HG03196 (cell line): ENCODE measurements at regions not wholly inside any gene's neighbourhood (a gene's known extent, or its start where the extent isn't known, plus 50 kb on each side); places are given as distances from the start of the nearest gene placed in this dataset.

Source experiments
- ATAC-seq: cut with Tn5 transposase; IDR thresholded peaks from one replicate; pipeline ENCODE4 v1.9.1; 2021; ENCODE audit not compliant: unreplicated experiment

DNA sequence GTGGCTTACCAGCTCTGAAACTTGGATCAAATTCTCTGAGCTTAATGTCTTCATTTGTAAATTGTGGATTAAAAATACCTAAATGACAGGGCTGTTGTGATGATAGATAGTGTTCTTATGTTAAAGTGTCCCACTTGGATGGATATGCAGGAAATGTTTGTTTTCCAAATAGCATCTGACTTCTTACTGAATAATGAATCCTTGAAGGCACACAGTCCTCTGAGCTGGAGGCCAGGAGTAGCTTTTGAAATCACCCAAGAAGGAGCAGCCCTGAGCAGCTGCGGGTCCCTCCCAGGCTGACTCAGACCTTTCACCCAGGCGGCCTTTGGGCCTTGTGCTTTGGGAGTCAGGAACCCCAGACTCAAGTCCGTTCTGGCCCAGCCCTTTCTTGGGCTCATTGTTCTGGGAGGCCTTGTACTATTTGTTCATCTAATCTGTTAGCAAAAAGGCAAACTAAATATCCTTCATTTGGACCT lies 173.0 kb upstream of the GATA6 start:
- no peak for ATAC-seq

DNA sequence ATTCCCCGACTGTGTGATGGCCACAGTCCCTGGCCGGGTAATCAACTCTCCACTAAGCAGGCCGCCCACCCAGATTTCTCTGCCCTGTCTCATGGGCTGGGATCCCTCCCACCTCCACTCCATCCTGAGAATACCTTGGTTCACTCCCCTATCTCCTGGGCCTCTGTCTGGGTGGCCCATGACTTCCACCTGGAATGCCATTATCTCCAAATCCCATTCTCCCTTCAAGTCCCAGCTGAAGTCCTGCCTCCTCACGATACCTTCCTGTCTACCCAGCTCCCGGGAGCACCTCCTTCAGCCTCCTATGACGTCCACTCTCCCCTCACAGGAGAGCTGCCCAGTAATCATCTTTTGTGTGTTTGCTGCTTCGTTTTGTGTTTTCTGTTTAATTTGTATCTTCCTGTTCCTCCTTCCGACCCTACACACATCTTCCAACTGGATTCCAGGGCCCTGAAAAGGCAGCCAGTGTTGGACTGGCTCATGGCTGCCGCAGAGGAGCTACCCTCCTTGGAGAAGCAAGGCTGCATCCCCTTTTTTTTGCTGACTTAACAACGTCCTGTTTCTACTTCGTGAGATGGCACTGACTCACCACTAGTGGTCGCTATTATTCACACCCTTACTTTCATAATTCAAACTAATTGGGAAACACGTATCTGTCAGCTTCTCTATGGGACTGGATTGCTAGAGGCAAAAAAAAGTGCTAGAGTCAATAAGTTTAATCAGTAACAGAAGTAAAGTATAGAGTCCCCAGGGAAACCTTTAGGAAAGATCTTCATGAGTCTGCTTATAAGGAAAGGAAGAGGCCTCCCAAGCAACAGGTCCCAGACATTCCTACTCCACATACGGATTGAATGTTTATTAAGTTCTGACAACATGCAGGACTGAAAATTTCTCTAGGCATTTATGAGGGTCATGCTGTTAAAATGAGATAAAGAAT lies 171.9 kb upstream of the GATA6 start:
- ATAC-seq: no peak

DNA sequence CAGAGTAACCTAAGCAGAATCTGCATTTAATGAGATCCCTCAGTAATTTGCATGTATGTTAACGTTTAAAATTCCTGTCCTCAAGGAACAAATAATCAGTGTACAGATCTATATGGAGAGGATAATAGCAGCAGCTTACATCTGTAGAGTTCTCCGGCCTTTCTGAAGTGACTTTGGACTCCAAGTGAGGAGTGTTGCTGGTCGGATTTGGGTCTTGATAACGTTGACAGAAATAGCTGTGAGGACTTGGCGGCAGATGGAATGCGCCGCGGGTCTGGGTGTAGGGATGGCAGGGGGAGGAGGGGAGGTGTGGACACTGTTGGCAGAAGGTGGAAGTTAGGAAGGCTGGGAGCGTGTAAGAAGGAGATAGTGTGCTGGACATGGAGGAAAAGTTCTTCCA lies 170.9 kb upstream of the GATA6 start:
- no peak for ATAC-seq

DNA sequence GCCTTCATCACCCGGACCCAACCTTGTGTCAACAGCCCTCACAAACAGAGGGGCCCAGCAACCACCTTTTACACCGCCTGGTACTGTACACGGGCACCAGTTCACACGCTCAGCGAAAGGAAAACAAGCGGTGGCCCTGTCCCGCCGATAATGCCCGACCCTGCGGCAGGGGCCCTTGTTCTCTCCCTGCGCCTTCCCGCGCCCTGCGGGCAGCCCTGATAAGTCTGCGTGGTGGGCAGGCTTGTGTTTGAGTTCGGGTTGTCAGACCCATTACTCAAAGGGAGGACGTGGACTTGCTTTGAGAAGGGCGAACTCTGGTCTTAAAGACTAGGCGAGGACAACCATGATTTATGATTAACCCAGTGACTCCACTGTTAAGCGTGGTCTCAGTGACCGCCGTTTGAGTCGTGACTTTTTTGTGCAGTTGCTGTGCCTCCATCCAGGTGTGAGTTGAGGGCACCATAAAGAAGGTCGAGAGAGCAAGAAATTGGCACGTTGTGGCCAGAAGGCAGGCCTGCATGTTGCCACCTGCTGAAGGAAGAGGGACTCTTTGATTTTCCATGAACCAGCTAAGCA lies 167.4 kb upstream of the GATA6 start:
- no peak for ATAC-seq

DNA sequence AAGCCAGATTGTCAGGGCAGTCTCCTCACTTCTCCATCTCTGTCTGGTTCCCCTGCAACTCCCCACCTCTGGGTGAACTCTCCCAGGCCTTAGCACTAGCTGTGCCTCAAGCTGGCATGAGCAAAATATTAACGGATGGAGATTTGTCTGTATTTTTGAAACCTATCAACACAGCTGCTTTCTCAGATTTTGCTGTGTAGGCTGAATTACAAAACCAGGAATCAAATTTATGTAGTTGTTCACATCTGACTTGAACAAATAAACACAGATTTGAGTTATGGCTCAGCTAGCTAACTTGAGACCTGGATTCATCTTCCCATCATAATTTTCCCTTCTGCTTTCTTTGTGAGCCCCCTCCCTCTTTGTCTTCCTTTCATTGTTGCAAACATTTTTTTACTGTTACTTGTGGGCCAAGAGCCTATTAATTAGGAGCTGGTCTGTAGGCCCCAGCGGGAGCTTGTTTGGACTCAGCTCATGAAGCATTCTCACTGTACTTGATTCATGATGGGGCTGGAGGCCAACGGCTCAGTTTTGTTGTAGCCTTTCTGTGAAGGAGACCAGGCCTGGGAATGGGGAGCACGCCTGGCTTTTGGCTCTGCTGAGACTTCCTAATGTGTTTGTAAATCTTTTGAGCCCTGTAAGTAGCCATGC lies 164.1 kb upstream of the GATA6 start:
- ATAC-seq: no peak

DNA sequence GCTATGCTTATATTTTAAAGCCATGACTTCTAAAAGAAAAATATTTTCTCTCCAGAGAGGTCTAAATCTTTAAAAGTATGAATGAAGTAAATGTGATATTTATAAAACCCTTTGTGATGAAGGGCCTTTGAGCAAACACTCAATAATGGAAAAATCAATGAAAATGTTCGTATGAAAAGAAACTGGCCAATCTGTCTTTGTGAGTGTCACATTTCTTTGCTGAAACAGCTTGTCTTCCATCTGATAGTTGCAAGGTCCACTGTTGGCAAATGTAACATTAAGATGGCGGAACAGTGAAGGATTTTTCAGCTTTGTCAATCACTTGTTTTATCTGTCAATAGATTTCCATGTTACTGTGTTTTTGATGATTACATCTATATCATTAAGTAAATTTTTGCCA lies 162.9 kb upstream of the GATA6 start:
- no peak for ATAC-seq

DNA sequence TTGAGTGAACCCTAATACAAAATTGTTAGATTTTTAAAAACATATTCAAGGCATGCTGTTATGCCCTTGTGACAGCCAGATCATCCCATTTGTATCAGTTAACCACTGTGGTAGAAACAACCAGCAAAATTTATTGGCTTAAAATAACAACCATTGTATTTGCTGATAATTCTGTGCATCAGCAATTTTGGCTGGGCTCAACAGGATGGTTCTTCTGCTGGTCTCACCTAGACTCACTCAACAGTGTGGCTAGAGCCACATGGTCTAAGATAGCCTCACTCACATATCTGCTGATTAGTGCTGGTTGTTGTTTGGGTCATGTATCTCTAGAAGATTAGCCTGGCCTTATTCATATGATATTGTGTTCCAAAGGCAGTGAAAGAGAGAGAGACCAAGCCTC lies 160.1 kb upstream of the GATA6 start:
- no peak for ATAC-seq

DNA sequence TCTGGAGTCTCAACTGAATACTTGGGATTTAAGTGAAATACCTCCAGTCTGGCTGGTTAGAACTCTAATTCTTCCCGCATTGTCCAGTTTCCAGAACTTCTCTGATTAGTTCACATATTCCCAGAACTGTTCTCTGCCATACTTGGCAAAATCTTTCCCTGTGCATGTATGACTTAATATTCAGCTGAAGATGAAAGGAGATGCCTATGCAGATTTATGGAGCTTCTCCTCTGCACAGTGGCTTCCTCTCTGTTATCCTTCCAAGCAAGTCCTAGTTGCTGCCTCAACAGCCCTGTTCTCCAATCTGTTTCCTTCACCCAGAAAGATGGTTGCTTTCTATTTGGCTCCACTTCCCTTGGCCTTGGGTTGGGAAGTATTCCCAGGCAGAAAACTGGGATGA lies 155.4 kb upstream of the GATA6 start:
- no peak for ATAC-seq

DNA sequence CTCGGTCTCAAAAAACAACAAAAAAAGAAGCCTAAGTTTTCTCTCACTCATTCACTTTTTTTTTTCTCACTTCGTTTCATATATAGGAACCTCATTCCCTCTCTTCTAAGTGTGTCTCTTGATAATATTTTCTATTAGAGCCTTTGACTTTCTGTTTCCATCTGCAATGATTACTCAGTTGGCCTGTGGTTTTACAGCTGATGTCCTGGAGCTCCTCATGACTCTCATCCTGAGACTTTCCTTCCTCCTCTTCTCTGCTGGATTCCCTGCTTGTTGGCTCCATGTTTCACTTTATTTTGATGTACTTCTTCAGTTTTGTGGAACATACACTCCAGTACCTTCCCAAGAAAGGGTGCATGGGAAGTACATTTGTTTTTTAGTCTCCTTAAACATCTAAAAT lies 154.2 kb upstream of the GATA6 start:
- no peak for ATAC-seq

DNA sequence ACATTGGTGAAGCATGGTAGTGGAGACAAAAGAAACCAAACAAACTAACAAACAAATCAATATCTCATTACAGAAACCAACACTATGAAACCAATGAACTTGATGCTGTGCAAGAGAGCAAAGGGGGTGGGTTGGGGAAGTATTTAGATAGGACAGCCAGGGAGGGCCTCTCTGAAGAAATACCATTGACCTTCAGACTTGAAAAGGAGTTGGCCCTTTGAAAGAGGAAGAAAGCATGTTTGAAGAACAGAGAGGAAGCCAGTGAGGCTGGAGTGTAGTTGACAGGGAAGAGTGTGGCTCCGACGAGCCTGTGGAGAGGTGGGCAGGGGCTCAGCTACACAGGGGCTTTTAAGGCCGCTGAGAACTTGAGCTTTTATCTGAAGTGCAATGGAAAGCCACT lies 151.0 kb upstream of the GATA6 start:
- no peak for ATAC-seq

DNA sequence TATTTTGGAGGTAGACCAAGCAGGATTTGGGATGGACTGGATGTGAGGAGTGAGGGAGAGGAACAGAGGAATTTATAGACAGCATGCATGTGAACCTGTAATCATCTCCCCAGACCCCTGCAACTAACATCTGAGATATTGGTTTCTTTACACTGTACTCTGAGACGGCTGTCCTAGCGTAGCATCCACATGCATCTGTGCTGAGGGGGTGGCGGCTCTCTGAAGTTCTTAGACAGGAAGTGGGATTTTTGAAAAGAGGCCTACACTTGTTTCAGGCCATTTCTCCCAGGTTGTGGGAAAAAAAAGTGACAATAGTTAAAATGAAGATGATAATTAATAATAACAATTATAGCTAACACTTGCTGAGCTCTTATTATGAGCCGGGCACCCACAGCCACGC lies 150.2 kb upstream of the GATA6 start:
- ATAC-seq: no peak

DNA sequence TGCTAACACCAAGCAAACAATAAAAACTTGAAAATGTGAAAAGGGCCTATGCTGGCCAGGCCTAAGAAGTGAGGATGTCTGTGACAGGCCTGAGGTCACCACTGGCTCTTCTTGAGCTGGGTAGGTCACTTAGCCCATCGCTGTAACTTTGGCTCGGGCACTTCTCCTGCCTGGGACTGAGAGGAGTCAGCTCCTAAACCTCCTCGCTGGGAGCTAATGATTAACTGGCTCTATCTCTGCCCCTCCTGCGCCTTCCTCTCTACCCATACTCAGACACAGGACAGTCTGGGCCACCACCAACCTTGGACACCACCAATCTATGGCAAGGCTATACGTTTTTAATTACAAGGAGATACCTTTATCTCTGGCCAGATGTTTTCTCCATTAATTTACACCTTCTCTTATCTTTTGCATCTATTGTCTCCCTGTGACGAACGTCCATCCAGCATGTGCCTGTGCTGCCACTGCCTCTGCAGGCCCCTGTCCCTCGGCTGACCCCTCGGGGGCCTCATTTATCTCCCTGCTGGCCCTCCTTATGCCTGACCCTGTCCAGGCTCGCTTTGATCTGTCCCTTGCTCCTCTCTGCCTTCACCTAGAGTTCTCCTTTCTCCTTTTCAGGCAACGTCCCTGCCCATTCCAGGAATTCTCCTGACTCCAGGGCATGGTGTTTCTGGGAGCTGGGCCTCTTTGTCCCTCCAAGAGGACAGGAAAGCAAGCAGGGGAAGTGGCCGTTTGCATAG lies 149.1 kb upstream of the GATA6 start:
- ATAC-seq: no peak

DNA sequence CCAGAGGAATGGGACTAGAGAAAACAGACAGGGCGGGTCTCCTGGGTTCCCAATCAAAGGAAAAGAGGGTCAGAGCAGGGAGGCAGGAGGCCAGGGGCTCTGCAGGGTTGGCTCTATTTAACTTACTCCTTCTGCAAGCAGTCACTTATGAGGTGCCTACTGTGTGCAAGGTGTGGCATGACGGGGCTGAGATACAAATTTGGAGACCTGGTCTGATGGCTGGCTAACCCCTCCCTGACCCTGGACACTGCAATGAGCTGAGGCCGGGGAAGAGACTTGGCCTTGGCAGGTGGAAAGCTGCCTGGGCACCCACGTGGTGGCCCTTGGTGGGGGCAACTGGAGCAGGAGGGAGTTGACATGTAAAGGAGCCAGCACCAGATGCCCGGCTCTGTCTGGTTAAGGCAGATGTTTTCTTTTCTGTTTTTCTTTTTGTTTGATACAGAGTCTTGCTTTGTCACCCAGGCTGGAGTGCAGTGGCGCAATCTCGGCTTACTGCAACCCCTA lies 148.5 kb upstream of the GATA6 start:
- no peak for ATAC-seq

DNA sequence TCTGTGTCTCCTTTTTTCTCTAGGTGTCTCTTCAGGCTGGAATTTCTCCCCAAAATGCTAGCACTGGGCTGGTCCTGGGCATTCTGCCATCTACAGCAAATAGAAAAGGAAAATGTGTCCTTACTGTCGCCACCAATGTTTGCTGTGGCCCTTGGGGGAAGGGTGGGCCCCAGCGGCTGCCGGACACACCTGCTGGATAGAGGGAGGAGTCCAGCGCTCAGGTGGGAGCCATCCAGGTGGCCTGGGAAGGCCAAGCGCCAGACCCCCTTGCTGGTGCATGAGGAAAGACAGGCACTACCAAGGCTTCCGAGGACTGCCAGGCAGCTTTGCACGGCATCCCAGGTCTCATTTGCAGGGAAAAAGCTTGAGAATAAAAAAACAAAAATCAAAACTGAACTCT lies 147.7 kb upstream of the GATA6 start:
- no peak for ATAC-seq

DNA sequence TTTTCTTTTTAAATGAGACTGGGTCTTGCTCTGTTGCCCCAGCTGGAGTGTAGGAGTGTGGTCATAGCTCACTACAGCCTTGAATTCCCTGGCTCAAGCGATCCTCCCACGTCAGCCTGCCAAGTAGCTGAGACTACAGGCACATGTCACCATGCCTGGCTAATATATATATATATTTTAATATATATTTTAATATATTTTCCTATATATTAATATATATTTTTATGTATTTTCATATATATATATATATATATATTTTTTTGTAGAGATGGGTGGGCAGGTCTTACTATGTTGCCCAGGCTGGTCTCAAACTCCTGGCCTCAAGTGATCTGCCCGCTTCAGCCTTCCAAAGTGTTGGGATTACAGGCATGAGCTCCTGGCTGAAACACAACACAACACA lies 144.5 kb upstream of the GATA6 start:
- ATAC-seq: no peak

DNA sequence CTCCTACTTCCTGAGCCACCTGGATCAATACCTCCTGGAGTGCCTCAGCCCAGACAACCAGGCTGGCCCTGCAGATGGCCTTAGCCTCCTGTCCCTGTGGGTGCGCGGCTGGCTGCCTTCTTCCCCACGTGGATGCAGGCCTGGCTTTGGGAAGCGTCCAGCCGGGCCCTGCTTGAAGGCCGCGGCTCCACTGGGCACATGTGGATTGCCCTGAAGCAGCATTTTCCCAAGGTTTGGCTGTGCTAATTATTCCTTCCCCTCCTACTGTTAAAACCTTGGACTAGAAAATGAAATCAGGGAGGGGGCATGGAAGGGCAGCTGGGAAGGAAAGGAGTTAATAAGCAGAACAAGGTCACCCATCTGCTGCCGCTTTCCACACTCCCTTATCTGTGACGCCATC lies 143.0 kb upstream of the GATA6 start:
- ATAC-seq: no peak

DNA sequence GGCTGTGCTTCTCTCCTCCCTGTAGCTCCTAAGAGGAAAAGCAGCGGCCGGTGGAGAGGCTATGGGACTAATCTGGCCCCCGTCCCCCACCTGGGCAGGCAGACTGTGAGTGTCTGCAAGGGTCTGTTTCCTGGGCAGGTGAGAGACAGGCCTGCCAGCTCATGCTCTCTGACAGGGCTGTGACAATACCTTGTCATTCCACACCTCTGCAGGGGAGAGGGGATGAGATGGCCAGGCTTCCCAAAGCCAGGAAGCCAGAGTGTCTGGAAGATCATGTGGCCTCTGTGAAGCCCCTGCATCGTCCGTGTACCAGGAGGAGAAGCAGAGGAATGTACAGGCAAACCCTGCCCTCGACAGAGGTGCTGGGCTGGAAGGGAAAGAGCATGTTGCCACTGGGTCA lies 142.5 kb upstream of the GATA6 start:
- no peak for ATAC-seq

DNA sequence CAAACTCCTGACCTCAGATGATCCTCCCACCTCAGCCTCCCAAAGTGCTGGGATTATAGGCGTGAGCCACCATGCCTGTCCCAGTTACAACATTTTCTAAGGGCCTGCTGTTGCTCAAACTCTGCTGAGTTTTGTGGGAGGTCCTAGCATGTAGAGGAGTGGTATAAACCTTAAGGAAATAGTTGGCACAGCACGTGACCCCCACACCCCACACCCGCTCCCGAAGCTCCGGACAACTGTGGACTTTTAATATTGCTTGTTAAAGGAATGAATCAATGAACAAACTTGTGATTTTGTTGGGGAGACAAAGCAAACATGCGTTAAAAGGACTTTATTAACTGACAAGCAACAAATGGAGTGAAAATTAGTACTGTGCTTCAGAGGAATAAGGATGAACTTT lies 137.8 kb upstream of the GATA6 start:
- no peak for ATAC-seq

DNA sequence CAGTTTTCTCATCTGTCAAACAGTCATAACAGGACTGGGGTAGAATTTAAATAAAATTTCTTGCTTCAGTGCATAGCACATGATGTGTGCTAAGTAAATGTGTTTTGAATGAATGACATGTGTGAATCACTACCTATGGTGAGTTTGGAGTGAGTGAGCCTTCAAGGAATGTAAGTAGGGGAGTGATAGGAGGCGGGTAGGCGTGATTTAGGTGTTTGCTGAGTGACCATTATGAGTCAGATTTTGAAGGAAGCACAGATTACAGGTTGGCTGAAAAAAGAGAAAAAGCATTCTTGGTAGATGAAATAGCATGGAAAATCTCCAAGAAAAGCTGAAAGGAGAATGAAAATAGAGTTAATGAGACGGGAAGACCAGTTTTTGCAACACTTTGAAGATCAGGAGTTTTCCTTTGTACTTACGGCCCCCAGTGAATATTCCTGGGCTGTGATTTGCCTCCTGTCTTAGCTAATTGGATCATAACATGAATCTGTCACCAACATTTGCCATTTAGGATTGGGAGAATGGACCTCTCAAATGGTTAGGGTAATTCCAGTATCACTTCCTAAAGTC lies 136.9 kb upstream of the GATA6 start:
- no peak for ATAC-seq

DNA sequence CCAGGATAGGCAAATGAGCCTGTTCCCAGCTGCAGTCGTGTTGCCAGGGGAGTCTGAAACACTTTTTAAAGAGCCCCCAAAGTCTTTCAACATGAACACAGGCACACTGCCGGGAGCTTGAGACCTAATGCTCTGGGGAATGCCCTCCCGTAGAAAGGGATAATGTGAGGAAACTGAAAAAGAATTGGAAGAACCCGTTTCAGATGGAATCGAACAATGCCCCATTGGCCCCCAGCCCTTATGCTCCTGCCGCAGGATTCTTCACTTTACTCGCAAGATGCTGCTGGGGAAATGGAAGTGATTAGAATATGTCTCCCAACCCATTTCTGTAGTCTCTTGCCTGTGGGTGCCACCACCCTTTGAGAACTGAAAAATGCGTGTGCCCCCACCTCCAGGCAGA lies 136.3 kb upstream of the GATA6 start:
- no peak for ATAC-seq

DNA sequence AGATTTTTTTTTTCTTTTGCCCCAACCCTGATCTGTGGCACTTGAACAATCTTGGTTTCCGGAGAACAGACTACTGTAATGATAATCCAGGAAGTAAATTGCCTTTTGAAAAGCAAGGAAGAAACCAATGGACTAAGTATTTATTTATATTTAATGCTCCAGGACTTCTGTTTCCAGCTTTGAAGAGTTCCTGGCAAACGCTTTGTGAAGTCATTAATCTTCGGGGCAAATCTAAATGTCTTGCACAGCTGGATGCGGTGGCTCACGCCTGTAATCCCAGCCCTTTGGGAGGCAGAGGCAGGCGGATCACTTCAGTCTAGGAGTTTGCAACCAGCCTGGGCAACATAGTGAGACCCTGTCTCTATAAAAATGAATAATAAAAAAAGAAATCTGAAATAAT lies 135.1 kb upstream of the GATA6 start:
- no peak for ATAC-seq
